HFFc6 (cell line): ENCODE measurements at regions not wholly inside any gene's neighbourhood (a gene's known extent, or its start where the extent isn't known, plus 50 kb on each side); places are given as distances from the start of the nearest gene placed in this dataset.

Experiments
- DNase-seq: peaks from one replicate; pipeline ENCODE4 v3.0.0-alpha.2; 2018
- H3K27ac Mint-ChIP-seq: 2 replicates; pipeline ENCODE4 v1.8.0; 2020; ENCODE audit warnings: mild to moderate bottlenecking, mixed read lengths
- H3K27me3 Mint-ChIP-seq: 2 replicates; pipeline ENCODE4 v1.8.0; 2021; ENCODE audit warnings: mild to moderate bottlenecking, moderate library complexity, mixed read lengths; ENCODE audit not compliant: insufficient read depth
- H3K36me3 Mint-ChIP-seq: 2 replicates; pipeline ENCODE4 v1.8.0; 2021; ENCODE audit warnings: low read depth, mixed read lengths
- H3K4me1 Mint-ChIP-seq: 2 replicates; pipeline ENCODE4 v1.8.0; 2020; ENCODE audit warnings: low read depth, mixed read lengths
- H3K4me3 Mint-ChIP-seq: 2 replicates; pipeline ENCODE4 v1.8.0; 2020; ENCODE audit warnings: mild to moderate bottlenecking, moderate library complexity, mixed read lengths
- H3K9me3 Mint-ChIP-seq: 2 replicates; pipeline ENCODE4 v1.8.0; 2020; ENCODE audit warnings: mild to moderate bottlenecking, mixed read lengths
- TF ChIP-seq, protein P1 (sequence below): fragments of 200-600 bp; sonication (generic); IDR thresholded peaks from 2 replicates; pipeline ENCODE4 v1.5.0; 2021; ENCODE audit warnings: antibody characterized with exemption, mild to moderate bottlenecking

- no peaks in the 10 kb centered on the region for H3K27me3 Mint-ChIP-seq
- H3K36me3 Mint-ChIP-seq, result no peaks in the 10 kb centered on the region
- H3K4me1 Mint-ChIP-seq, result peaks cover 14% of the 10 kb centered on the region
- no peak overlapping the region for H3K4me3 Mint-ChIP-seq
- DNase-seq, result no peak
- H3K27ac Mint-ChIP-seq, result no peak overlapping the region
- TF ChIP-seq, protein P1, sequence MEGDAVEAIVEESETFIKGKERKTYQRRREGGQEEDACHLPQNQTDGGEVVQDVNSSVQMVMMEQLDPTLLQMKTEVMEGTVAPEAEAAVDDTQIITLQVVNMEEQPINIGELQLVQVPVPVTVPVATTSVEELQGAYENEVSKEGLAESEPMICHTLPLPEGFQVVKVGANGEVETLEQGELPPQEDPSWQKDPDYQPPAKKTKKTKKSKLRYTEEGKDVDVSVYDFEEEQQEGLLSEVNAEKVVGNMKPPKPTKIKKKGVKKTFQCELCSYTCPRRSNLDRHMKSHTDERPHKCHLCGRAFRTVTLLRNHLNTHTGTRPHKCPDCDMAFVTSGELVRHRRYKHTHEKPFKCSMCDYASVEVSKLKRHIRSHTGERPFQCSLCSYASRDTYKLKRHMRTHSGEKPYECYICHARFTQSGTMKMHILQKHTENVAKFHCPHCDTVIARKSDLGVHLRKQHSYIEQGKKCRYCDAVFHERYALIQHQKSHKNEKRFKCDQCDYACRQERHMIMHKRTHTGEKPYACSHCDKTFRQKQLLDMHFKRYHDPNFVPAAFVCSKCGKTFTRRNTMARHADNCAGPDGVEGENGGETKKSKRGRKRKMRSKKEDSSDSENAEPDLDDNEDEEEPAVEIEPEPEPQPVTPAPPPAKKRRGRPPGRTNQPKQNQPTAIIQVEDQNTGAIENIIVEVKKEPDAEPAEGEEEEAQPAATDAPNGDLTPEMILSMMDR, result no peak
- H3K9me3 Mint-ChIP-seq, result no peaks in the 10 kb centered on the region
These were observed 1027.7 kb upstream of the ZEB2 start for GRCh38 chr2:145547620-145548019.

- H3K27me3 Mint-ChIP-seq, result no peaks in the 10 kb centered on the region
- no peaks in the 10 kb centered on the region for H3K9me3 Mint-ChIP-seq
- TF ChIP-seq, protein P1, result peak; percentile 71
- H3K4me3 Mint-ChIP-seq, result no peak overlapping the region
- H3K27ac Mint-ChIP-seq, result no peak overlapping the region
- DNase-seq, result peak; percentile 20
- no peaks in the 10 kb centered on the region for H3K36me3 Mint-ChIP-seq
- peaks cover 14% of the 10 kb centered on the region for H3K4me1 Mint-ChIP-seq
These were observed 1026.2 kb upstream of the ZEB2 start for GRCh38 chr2:145546091-145546490.

DNA sequence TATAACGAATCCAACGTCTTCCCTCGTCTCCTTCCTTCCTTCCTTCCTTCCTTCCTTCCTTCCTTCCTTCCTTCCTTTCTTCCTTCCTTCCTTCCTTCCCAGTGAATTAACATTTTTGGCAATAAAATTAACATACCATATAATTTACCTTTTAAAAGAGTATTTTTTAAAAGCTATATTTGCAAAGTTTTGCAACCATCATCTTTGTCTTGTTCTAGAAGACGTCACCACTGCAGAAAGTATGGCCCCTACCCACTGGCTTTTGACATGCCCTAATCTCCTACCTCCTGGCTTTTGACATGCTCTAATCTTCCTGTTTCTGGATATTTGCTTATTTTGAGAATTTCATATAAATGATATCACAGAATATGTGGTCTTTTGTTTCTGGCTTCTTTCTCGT, 1023.9 kb upstream of the ZEB2 start:
- no peak for DNase-seq
- no peaks in the 10 kb centered on the region for H3K27me3 Mint-ChIP-seq
- TF ChIP-seq, protein P1, result no peak
- no peaks in the 10 kb centered on the region for H3K36me3 Mint-ChIP-seq
- H3K27ac Mint-ChIP-seq, result no peak overlapping the region
- H3K9me3 Mint-ChIP-seq, result no peaks in the 10 kb centered on the region
- H3K4me3 Mint-ChIP-seq, result no peak overlapping the region
- peaks cover 14% of the 10 kb centered on the region for H3K4me1 Mint-ChIP-seq

GRCh38 chr2:145543155-145543554, 1023.2 kb upstream of the ZEB2 start:
- Mint-ChIP-seq H3K4me1 (peaks cover 14% of the 10 kb centered on the region), H3K36me3 (no peaks in the 10 kb centered on the region), H3K27ac (no peak overlapping the region), H3K27me3 (no peaks in the 10 kb centered on the region), H3K9me3 (no peaks in the 10 kb centered on the region), H3K4me3 (no peak overlapping the region)
- DNase-seq, result no peak
- TF ChIP-seq, protein P1, result no peak

DNA sequence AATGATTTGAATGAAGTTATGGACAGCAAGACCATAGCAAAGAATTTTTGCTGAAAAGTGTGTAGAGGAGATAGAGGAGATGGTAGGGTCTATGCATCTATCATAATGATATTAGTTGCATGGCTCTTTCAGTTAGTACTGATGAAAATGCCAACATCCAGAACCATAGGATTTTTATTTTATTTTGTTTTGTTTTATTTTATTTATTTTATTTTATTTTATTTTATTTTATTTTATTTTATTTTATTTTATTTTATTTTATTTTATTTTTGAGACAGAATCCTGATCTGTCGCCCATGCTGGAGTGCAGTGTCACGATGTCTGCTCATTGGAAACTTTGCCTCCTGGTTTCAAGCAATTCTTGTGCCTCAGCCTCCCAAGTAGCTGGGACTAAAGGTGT, 1021.1 kb upstream of the ZEB2 start:
- Mint-ChIP-seq H3K9me3 (no peaks in the 10 kb centered on the region), H3K27me3 (peaks cover 2% of the 10 kb centered on the region; the same call in 1 of the 2 replicates), H3K36me3 (no peaks in the 10 kb centered on the region), H3K27ac (no peak overlapping the region), H3K4me3 (no peak overlapping the region), H3K4me1 (peaks cover 9% of the 10 kb centered on the region)
- DNase-seq, result no peak
- TF ChIP-seq, protein P1, result no peak
